Lower leg skin (tissue), 4 donors: ENCODE measurements at regions not wholly inside any gene's neighbourhood (a gene's known extent, or its start where the extent isn't known, plus 50 kb on each side); places are given as distances from the start of the nearest gene placed in this dataset.

Experiments
- DNase-seq, 2 donors: peaks; one replicate each; pipeline ENCODE4 v3.0.0-alpha.2; 2019; ENCODE audit warnings: low spot score in 2 of 2
- H3K4me3 ChIP-seq: fragments of 200-600 bp; sonication (generic); 2 replicates; pipeline ENCODE4 v1.5.1; 2017; ENCODE audit warnings: mild to moderate bottlenecking, low read depth; ENCODE audit not compliant: poor library complexity, severe bottlenecking
- CTCF ChIP-seq, 3 donors: fragments of 450-650 bp; IDR thresholded peaks; one replicate each; pipeline ENCODE4 v1.5.1; 2016; ENCODE audit warnings: antibody characterized with exemption in 3 of 3, mild to moderate bottlenecking in 3 of 3, moderate library complexity in 2 of 3
- POLR2A ChIP-seq, 2 donors: fragments of 450-650 bp; IDR thresholded peaks; one replicate each; pipeline ENCODE4 v1.6.1; 2016 to 2017; ENCODE audit warnings: antibody characterized with exemption in 2 of 2, mild to moderate bottlenecking in 1 of 2, moderate library complexity in 1 of 2
- WGBS, 2 donors: methylation state at CpG; one replicate each; pipeline ENCODE4 v1.1.5; 2018; 5-methylcytosine and 5-hydroxymethylcytosine counted together
- intact Hi-C: fragments of 100-400 bp; cut with DNase I; formaldehyde crosslinking; loops from one replicate; pipeline ENCODE4 v1.15.0; 2023; ENCODE audit warnings: low total_unique reads

- 93 to 98% methylated on average over 2 of the region's 2 CpGs for WGBS, 2 donors
- DNase-seq: no peak
- TF ChIP-seq CTCF (IDR thresholded peaks at IDR 0.05): no peak
- no peak for TF ChIP-seq POLR2A (IDR thresholded peaks at IDR 0.05)
- intact Hi-C loops: no loop called here
- no peak overlapping the region for H3K4me3 ChIP-seq
Measured at GRCh38 chr10:65684896-65685295, 1240.9 kb upstream of the LRRTM3 start.

- DNase-seq: no peak
- 83 to 88% methylated on average over 1 of the region's 1 CpG for WGBS, 2 donors
- intact Hi-C loops: no loop called here
- no peak for TF ChIP-seq CTCF (IDR thresholded peaks at IDR 0.05)
- TF ChIP-seq POLR2A (IDR thresholded peaks at IDR 0.05): no peak
- no peak overlapping the region for H3K4me3 ChIP-seq
Measured at GRCh38 chr10:65701168-65701776, 1224.6 kb upstream of the LRRTM3 start.

- intact Hi-C loops: no loop called here
- DNase-seq: no peak
- WGBS, 2 donors: 27 to 43% methylated on average over 1 of the region's 1 CpG
- TF ChIP-seq POLR2A (IDR thresholded peaks at IDR 0.05): no peak
- TF ChIP-seq CTCF (IDR thresholded peaks at IDR 0.05): no peak
- no peak overlapping the region for H3K4me3 ChIP-seq
Measured at GRCh38 chr10:65708057-65708456, 1217.8 kb upstream of the LRRTM3 start.

- TF ChIP-seq POLR2A (IDR thresholded peaks at IDR 0.05) (no peak), CTCF (IDR thresholded peaks at IDR 0.05) (no peak)
- 82 to 85% methylated on average over 3 of the region's 3 CpGs for WGBS, 2 donors
- intact Hi-C loops: no loop called here
- H3K4me3 ChIP-seq: no peak overlapping the region
- DNase-seq: no peak
Measured at GRCh38 chr10:65710306-65710705, 1215.5 kb upstream of the LRRTM3 start.

GRCh38 chr10:65719790-65720189 is 1206.0 kb upstream of the LRRTM3 start:
- intact Hi-C loops: no loop called here
- TF ChIP-seq POLR2A (IDR thresholded peaks at IDR 0.05): no peak
- no peak for TF ChIP-seq CTCF (IDR thresholded peaks at IDR 0.05)
- H3K4me3 ChIP-seq: no peak overlapping the region
- DNase-seq: no peak
- 51 to 59% methylated on average over 1 of the region's 1 CpG for WGBS, 2 donors

GRCh38 chr10:65720901-65721300 is 1204.9 kb upstream of the LRRTM3 start:
- intact Hi-C loops: no loop called here
- 79 to 82% methylated on average over 4 of the region's 4 CpGs for WGBS, 2 donors
- TF ChIP-seq CTCF (IDR thresholded peaks at IDR 0.05) (no peak), POLR2A (IDR thresholded peaks at IDR 0.05) (no peak)

More at GRCh38 chr10:65720901-65721300, 1204.9 kb upstream of the LRRTM3 start:
- no peak overlapping the region for H3K4me3 ChIP-seq
- no peak for DNase-seq
